ENCODE measurements at regions not wholly inside any gene's neighbourhood (a gene's known extent, or its start where the extent isn't known, plus 50 kb on each side); places are given as distances from the start of the nearest gene placed in this dataset.
"Not testable (repeated sequence)": the region's sequence is repeated elsewhere in the genome, so short reads cannot be mapped to it uniquely, and the experiment has no call there.

- DNase-seq (ENCODE audit: low spot score), result no peak
These were observed 114.9 kb upstream of the TMEM45B start for GRCh38 chr11:129700701-129701100.

GRCh38 chr11:129701706-129702105, 113.9 kb upstream of the TMEM45B start:
- no peak for DNase-seq (ENCODE audit: low spot score)

GRCh38 chr11:129702410-129703398, 112.9 kb upstream of the TMEM45B start:
- no peak for DNase-seq (ENCODE audit: low spot score)

GRCh38 chr11:129703846-129704245, 111.8 kb upstream of the TMEM45B start:
- no peak for DNase-seq (ENCODE audit: low spot score)

DNA sequence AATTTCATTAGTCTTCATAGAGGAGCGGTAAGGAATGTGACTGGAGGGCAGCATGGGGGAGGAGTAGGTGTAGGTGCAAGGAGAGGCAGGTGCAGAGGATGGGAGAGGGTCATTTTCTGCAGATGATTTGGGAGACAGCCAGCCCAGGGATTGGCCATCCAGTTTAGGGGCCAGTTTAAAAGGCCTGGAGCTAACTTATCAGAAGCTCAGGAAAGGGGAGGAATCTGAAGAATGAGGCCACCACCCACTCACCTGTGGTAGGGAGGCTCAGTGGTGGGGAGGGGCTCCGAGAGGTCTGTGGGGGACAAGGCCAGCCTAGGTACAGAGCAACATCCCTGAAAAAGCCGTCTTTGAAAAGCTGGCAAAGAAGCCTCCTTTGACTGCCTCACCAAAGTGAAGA, 110.8 kb upstream of the TMEM45B start:
- no peak for DNase-seq (ENCODE audit: low spot score)

GRCh38 chr11:129705341-129705740, 110.3 kb upstream of the TMEM45B start:
- no peak for DNase-seq (ENCODE audit: low spot score)

DNA sequence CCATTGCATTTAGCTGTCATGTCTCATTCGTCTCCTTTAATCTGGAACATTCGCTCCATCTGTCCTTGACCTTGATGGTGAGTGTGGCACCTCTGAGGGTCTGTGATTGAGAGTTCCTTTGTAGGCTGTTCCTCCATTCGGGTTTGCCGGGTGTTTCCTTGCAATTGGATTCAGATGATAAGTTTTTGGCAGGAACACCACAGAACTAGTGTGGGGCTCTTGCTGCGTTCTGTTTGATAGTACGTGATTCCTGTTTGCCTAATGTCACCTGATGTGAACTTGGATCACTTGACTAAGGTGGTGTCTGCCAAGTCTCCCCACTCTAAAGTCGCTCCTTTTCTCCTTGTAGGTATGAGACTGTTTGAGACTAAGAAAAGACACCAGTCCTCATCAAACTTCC, 109.7 kb upstream of the TMEM45B start:
- no peak for DNase-seq (ENCODE audit: low spot score)

DNA sequence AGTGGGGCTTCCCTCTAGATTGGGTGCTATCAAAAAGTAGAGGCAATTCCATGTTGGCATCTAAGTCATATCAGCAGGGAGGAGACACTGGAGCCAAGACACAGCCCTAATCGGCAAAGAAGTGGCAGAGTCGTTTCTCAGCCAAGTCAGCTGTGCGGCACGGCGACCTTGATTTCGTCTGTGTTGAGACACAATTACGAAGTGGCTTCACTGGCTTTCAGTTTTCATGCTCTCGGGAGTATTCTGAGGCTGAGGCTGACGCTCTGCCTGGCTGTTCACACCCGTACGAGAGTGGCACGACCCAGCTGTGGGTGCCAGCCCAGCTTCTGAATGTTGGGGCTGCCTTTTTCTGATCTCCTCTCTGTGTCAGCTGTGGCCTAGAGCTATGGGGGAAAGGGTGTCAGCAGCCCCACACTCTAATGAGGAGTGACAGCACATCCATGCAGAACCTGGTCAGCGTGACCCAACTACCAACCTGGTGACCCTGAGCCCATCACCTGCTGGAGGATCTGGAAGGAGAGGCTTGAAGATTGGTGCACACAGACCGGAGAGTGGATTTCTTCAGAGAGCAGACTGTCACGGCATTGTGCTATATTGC, 105.7 kb upstream of the TMEM45B start:
- no peak for DNase-seq (ENCODE audit: low spot score)

GRCh38 chr11:129710423-129710822, 105.2 kb upstream of the TMEM45B start:
- DNase-seq (ENCODE audit: low spot score), result no peak

DNA sequence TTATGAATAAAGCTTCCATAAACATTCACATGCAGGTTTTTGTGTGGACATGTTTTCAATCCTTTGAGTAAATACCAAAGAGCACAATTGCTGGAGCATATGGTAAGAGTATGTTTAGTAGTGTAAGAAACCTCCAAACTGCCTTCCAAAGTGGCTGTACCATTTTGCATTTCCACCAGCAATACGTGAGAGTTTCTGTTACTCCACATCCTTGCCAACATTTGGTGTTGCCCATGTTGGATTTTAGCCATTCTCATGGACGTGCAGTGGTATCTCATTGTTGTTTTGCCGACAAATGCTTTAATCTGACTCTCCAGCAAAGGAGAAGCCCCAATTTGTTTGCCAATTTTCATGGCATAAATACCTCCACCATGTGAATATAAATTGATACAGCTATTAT, 103.9 kb upstream of the TMEM45B start:
- DNase-seq (ENCODE audit: low spot score), result no peak

GRCh38 chr11:129712486-129713240, 103.0 kb upstream of the TMEM45B start:
- not testable (repeated sequence) for DNase-seq (ENCODE audit: low spot score)

- DNase-seq (ENCODE audit: low spot score), result no peak
These were observed 96.6 kb upstream of the TMEM45B start for GRCh38 chr11:129719037-129719436.

- no peak for DNase-seq (ENCODE audit: low spot score)
These were observed 95.5 kb upstream of the TMEM45B start for GRCh38 chr11:129720156-129720555.

- no peak for DNase-seq (ENCODE audit: low spot score)
These were observed 94.7 kb upstream of the TMEM45B start for GRCh38 chr11:129720994-129721393.

GRCh38 chr11:129721685-129722084, 94.0 kb upstream of the TMEM45B start:
- DNase-seq (ENCODE audit: low spot score), result no peak

DNA sequence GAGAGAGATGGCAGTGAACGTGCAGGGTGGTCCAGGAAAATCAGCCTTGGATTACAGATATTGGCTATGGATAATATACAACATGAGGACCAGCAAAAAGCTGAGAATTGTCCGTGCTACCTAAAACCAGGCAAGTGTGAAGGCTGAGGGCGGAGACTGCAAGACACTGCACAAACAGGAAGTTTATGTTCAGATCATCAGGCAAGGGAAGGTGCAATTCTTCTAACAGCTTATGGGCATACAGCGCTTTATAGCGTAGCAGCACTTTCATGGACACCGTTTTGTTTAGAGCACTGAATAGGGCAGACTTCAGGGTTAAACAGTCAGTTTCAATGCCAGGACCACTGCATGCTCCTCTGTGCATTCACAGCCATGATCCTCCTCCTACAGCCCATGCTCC, 93.1 kb upstream of the TMEM45B start:
- DNase-seq (ENCODE audit: low spot score), result no peak

- DNase-seq (ENCODE audit: low spot score), result no peak
These were observed 92.4 kb upstream of the TMEM45B start for GRCh38 chr11:129723146-129723760.

GRCh38 chr11:129723761-129724162, 91.9 kb upstream of the TMEM45B start:
- no peak for DNase-seq (ENCODE audit: low spot score)

- no peak for DNase-seq (ENCODE audit: low spot score)
These were observed 90.8 kb upstream of the TMEM45B start for GRCh38 chr11:129724866-129725265.

- no peak for DNase-seq (ENCODE audit: low spot score)
These were observed 89.5 kb upstream of the TMEM45B start for GRCh38 chr11:129726179-129726578.

DNA sequence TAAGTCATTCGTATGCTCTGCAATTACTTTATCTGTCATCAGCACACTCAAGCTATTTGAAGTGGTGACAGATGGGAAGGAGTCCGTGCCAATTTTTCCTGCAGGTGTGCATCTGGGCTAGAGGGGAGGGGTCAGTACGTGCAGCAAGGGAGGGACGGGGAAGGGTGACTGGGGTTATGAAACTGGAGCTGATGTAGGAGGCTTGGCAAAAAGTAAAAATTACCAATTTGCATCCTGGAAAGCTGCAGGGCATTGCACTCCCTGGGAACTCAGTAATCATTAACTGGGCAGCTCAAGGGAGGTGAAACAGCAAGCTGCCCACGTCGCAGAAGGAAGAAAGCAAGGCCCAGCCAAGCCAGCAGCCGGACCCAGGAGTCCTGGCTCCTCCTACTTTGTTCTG, 87.1 kb upstream of the TMEM45B start:
- DNase-seq (ENCODE audit: low spot score), result no peak

DNA sequence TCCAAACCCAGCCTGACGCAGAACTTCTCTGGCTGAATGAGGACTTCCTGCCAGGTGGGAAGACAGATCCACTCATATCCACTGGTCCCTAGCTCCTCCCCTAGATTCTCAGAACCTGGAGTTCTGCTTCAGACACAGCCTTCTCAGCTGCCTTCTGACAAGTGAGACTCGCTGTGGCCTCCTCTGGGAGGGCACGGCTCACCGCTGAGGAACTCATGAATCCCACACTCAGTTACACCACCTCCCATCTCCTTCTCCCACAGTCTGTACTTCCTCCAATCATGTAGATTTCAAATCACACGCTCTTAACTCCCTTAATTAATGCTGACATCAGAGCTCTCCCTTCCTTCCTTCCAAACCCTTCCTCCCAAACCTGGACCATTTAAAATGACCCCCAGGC, 86.4 kb upstream of the TMEM45B start:
- no peak for DNase-seq (ENCODE audit: low spot score)

Data from AG08396 (cell line).